ENCODE measurements at regions not wholly inside any gene's neighbourhood (a gene's known extent, or its start where the extent isn't known, plus 50 kb on each side); places are given as distances from the start of the nearest gene placed in this dataset.

DNA sequence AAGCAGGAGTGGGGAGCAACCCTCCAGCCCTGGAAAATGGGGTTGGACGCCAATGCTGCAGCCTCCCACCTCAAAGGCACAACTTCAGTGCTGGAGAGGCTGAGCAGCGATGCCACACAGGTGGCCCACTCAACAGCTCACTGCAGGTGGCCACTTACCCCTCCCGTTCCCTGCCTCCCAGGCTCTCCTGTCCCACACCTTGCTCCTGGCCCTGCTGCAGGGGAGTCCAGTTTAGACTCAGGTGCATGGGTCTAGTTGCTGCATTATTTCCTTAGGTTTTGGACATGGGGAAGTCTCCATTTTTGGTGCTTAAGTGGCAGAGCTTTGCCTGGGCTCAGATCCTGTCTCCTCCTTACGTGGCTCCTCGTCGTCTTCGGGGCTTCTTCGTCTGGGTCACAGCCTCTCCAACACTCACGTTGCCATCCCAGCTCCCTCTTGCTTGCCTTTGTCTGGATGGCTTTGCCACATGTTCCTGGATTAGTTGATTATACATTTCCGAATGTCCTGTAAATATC lies 898.3 kb downstream of the BRD1 start:
- TF ChIP-seq, protein P1, sequence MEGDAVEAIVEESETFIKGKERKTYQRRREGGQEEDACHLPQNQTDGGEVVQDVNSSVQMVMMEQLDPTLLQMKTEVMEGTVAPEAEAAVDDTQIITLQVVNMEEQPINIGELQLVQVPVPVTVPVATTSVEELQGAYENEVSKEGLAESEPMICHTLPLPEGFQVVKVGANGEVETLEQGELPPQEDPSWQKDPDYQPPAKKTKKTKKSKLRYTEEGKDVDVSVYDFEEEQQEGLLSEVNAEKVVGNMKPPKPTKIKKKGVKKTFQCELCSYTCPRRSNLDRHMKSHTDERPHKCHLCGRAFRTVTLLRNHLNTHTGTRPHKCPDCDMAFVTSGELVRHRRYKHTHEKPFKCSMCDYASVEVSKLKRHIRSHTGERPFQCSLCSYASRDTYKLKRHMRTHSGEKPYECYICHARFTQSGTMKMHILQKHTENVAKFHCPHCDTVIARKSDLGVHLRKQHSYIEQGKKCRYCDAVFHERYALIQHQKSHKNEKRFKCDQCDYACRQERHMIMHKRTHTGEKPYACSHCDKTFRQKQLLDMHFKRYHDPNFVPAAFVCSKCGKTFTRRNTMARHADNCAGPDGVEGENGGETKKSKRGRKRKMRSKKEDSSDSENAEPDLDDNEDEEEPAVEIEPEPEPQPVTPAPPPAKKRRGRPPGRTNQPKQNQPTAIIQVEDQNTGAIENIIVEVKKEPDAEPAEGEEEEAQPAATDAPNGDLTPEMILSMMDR (IDR thresholded peaks at IDR 0.05; ENCODE audit: insufficient read depth, low read length, poor library complexity, severe bottlenecking): no peak
- TF ChIP-seq EZH2phosphoT487 (conservative IDR thresholded peaks at IDR 0.05; ENCODE audit: low read length): no peak
